ENCODE measurements at regions not wholly inside any gene's neighbourhood (a gene's known extent, or its start where the extent isn't known, plus 50 kb on each side); places are given as distances from the start of the nearest gene placed in this dataset.
"Not testable (repeated sequence)": the region's sequence is repeated elsewhere in the genome, so short reads cannot be mapped to it uniquely, and the experiment has no call there.

DNA sequence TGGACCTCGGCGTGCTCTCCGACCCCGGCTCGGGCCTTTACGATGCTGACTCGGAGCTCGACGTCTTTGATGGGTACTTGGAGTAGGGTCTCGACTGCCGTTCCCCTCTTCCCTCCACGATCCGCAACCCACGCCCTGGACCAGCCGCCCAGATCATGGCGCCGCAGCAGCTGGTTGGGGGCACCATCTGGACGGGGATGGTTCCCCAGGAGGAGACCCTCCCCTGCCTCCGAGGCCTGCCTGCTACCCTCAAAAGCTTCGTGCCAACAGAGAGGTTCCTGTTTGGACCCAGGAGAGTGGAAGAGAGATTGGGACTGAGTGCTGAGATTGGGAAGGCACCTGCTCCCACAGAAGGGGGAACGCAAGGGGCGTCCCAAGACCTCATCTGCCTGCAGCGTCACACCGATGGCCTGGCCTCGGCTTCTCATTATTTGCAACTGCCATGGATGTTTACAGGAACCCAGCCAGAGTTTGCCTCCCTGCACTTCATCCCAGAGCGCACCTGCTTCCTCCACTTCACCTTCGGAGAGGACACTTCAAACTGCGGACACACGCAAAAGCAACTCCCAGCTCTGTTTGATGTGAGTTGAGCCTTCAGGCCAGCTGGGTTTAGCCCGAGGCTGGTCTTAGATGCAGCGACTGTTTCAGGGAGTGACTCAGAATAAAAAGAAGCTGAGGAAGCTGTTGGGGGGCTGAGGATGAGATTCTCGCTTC lies 58.9 kb downstream of the GOLGA6L7 start:
- POLR2A ChIA-PET; H3K4me3 ChIP-seq (ENCODE audit: control insufficient read depth in 1 of 2, extremely low read depth in 1 of 2, low read length in 1 of 2); CTCF ChIA-PET; H3K9me3 Mint-ChIP-seq; H3K9me3 ChIP-seq; H3K36me3 Mint-ChIP-seq; H3K4me1 ChIP-seq (ENCODE audit: control insufficient read depth in 1 of 2, extremely low read depth in 1 of 2, insufficient read depth in 2 of 2, low read length in 2 of 2); H3K27ac Mint-ChIP-seq; H3K27ac ChIP-seq (ENCODE audit: low read length); H3K4me1 Mint-ChIP-seq; H3K36me3 ChIP-seq (ENCODE audit: control insufficient read depth in 2 of 2, extremely low read depth in 1 of 2, insufficient read depth in 1 of 2, low read length in 1 of 2): not testable (repeated sequence)
- 56% methylated on average over 9 of the region's 32 CpGs for WGBS (ENCODE audit: insufficient coverage)
- DNase-seq (peak in 19 of 35 experiments; percentile 1 to 53 (median 21)), ATAC-seq (replicated peaks in 1 of 4) (peak in 3 of 4 experiments; percentile 66 to 87 (median 74))
- Mint-ChIP-seq H3K4me3 (peak overlapping the region; percentile 57 to 74 (median 71)), H3K27me3 (peaks cover 29 to 32% of the 10 kb centered on the region in 2 donors)
- peaks cover 0 to 11% of the 10 kb centered on the region in 2 experiments for H3K27me3 ChIP-seq (replicated peaks in 1 of 2; ENCODE audit: control insufficient read depth in 2 of 2, extremely low read depth in 1 of 2, insufficient read depth in 2 of 2, low read length in 1 of 2)

DNA sequence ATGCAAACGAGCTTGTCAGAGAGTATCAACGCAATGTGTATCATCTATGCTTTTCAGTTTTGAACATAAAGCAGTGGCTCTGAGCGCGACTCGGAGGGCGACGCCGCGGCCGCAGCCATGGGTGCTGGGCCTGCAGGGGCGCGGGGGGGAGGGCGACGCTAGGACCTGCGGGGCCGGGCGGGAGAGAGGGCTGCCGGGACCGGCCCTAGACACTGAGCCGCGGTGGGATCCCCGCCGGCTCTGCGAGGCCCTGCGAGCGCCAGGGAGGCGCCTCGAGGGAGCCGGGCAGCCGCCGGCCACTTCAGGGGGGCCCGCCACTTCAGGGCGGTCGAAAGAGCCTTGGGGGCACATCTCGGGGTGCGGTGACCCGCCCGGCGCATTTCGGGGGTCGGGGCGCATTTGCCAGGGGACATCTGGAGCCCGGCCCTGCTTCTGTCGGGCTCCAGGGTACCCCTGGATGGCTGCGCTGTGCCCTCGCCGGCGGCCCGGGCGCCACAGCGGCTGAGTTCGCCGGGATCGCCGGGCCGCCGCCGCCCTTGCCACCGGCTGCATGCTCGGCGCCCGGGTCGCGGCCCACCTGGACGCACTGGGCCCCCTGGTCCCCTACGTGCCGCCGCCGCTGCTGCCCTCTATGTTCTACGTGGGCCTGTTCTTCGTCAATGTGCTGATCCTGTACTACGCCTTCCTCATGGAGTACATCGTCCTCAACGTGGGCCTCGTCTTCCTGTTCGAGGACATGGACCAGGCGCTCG lies 59.6 kb downstream of the GOLGA6L7 start:
- DNase-seq; POLR2A ChIA-PET; H3K4me3 ChIP-seq (ENCODE audit: control insufficient read depth in 1 of 2, extremely low read depth in 1 of 2, low read length in 1 of 2); H3K9me3 Mint-ChIP-seq; CTCF ChIA-PET; H3K27ac ChIP-seq (ENCODE audit: low read length); H3K9me3 ChIP-seq; H3K4me1 Mint-ChIP-seq; H3K4me1 ChIP-seq (ENCODE audit: control insufficient read depth in 1 of 2, extremely low read depth in 1 of 2, insufficient read depth in 2 of 2, low read length in 2 of 2); H3K36me3 Mint-ChIP-seq; H3K36me3 ChIP-seq (ENCODE audit: control insufficient read depth in 2 of 2, extremely low read depth in 1 of 2, insufficient read depth in 1 of 2, low read length in 1 of 2); H3K27me3 ChIP-seq (replicated peaks in 1 of 2; ENCODE audit: control insufficient read depth in 2 of 2, extremely low read depth in 1 of 2, insufficient read depth in 2 of 2, low read length in 1 of 2); H3K27ac Mint-ChIP-seq: not testable (repeated sequence)
- peak; percentile 48 to 61 (median 56) for ATAC-seq (replicated peaks in 1 of 4)
- 23% methylated on average over 28 of the region's 78 CpGs for whole genome bisulfite sequencing (ENCODE audit: insufficient coverage)
- Mint-ChIP-seq H3K27me3 (peaks cover 29 to 32% of the 10 kb centered on the region in 2 donors), H3K4me3 (peak overlapping the region; percentile 50 to 74 (median 57))

- H3K27ac Mint-ChIP-seq; ATAC-seq (replicated peaks in 1 of 4); H3K4me1 ChIP-seq (ENCODE audit: control insufficient read depth in 1 of 2, extremely low read depth in 1 of 2, insufficient read depth in 2 of 2, low read length in 2 of 2); POLR2A ChIA-PET; H3K9me3 ChIP-seq; H3K27ac ChIP-seq (ENCODE audit: low read length); H3K36me3 ChIP-seq (ENCODE audit: control insufficient read depth in 2 of 2, extremely low read depth in 1 of 2, insufficient read depth in 1 of 2, low read length in 1 of 2); H3K4me1 Mint-ChIP-seq; H3K36me3 Mint-ChIP-seq; DNase-seq; H3K27me3 ChIP-seq (replicated peaks in 1 of 2; ENCODE audit: control insufficient read depth in 2 of 2, extremely low read depth in 1 of 2, insufficient read depth in 2 of 2, low read length in 1 of 2); CTCF ChIA-PET; H3K9me3 Mint-ChIP-seq; H3K4me3 ChIP-seq (ENCODE audit: control insufficient read depth in 1 of 2, extremely low read depth in 1 of 2, low read length in 1 of 2): not testable (repeated sequence)
- Mint-ChIP-seq H3K27me3 (peaks cover 29 to 32% of the 10 kb centered on the region in 2 donors), H3K4me3 (peak overlapping the region; percentile 28 to 56 (median 50))
- WGBS (ENCODE audit: insufficient coverage): no CpG with 5 or more reads among the region's 1 CpG
Measured at GRCh38 chr15:28788176-28788575, 60.3 kb downstream of the GOLGA6L7 start.

DNA sequence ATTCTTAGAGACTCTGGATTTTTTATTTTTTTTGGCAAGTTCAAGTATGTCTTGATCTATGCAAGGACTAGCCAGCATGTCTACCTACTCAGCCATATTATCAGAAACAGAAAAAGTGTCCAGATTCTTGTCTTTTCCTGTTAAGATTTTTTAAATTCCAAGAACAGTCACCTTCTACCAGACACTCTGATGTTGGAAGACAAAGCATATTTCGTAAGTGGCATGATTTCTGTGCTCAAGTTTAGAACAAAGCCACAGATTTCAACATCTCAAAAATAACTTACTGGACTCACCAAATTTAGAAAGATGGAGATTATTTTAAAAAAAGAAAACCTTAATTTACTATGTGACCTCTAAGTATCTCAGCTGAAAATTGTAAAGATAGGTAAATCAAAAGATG lies 61.9 kb downstream of the GOLGA6L7 start:
- ATAC-seq (replicated peaks in 1 of 4) (no peak), DNase-seq (no peak)
- Histone ChIP-seq H3K27me3 (replicated peaks in 1 of 2; ENCODE audit: control insufficient read depth in 2 of 2, extremely low read depth in 1 of 2, insufficient read depth in 2 of 2, low read length in 1 of 2) (peaks cover 0 to 8% of the 10 kb centered on the region in 2 experiments), H3K4me1 (ENCODE audit: control insufficient read depth in 1 of 2, extremely low read depth in 1 of 2, insufficient read depth in 2 of 2, low read length in 2 of 2) (no peaks in the 10 kb centered on the region), H3K27ac (ENCODE audit: low read length) (no peak overlapping the region), H3K36me3 (ENCODE audit: control insufficient read depth in 2 of 2, extremely low read depth in 1 of 2, insufficient read depth in 1 of 2, low read length in 1 of 2) (no peaks in the 10 kb centered on the region), H3K4me3 (ENCODE audit: control insufficient read depth in 1 of 2, extremely low read depth in 1 of 2, low read length in 1 of 2) (no peak overlapping the region), H3K9me3 (no peaks in the 10 kb centered on the region)
- no CpG with 5 or more reads among the region's 1 CpG for WGBS (ENCODE audit: insufficient coverage)
- H3K36me3 Mint-ChIP-seq: no peaks in the 10 kb centered on the region
- H3K4me3 Mint-ChIP-seq: no peak overlapping the region
- H3K27ac Mint-ChIP-seq: no peak overlapping the region
- no peaks in the 10 kb centered on the region for H3K9me3 Mint-ChIP-seq
- CTCF ChIA-PET: no interaction called here
- POLR2A ChIA-PET: no interaction called here
- peaks cover 20 to 24% of the 10 kb centered on the region in 2 donors for H3K27me3 Mint-ChIP-seq
- H3K4me1 Mint-ChIP-seq: peaks cover 4 to 10% (median 7%) of the 10 kb centered on the region in 3 donors

- H3K27ac ChIP-seq (ENCODE audit: low read length); H3K4me3 Mint-ChIP-seq: not testable (repeated sequence)
Measured at GRCh38 chr15:28784347-28785163, 63.9 kb downstream of the GOLGA6L7 start.

DNA sequence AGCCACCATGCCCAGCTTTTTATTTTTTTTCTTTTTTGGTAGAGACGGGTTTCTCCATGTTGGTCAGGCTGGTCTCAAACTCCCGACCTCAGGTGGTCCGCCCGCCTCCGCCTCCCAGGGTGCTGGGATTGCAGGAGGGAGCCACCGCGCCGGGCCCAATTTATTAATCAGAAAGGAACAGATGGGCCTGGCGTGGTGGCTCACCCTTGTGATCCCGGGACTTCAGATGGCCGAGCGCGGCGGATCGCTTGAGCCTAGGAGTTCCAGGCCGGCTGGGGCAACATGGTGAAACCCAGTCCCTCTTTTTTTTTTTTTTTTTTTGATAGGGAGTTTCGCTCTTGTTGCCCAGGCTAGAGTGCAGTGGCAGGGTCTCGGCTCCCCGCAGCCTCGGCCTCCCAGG lies 64.6 kb downstream of the GOLGA6L7 start:
- POLR2A ChIA-PET: no interaction called here

More at GRCh38 chr15:28784347-28785163, 63.9 kb downstream of the GOLGA6L7 start:
- H3K4me3 ChIP-seq (ENCODE audit: control insufficient read depth in 1 of 2, extremely low read depth in 1 of 2, low read length in 1 of 2); H3K27ac Mint-ChIP-seq; H3K27me3 ChIP-seq (replicated peaks in 1 of 2; ENCODE audit: control insufficient read depth in 2 of 2, extremely low read depth in 1 of 2, insufficient read depth in 2 of 2, low read length in 1 of 2); H3K9me3 Mint-ChIP-seq; H3K4me1 ChIP-seq (ENCODE audit: control insufficient read depth in 1 of 2, extremely low read depth in 1 of 2, insufficient read depth in 2 of 2, low read length in 2 of 2); H3K4me1 Mint-ChIP-seq; H3K36me3 ChIP-seq (ENCODE audit: control insufficient read depth in 2 of 2, extremely low read depth in 1 of 2, insufficient read depth in 1 of 2, low read length in 1 of 2); ATAC-seq (replicated peaks in 1 of 4); H3K9me3 ChIP-seq; H3K36me3 Mint-ChIP-seq; DNase-seq; CTCF ChIA-PET; POLR2A ChIA-PET: not testable (repeated sequence)
- 92% methylated on average over 15 of the region's 39 CpGs for WGBS (ENCODE audit: insufficient coverage)
- peaks cover 16 to 21% of the 10 kb centered on the region in 2 donors for H3K27me3 Mint-ChIP-seq

More for the DNA sequence above, 64.6 kb downstream of the GOLGA6L7 start:
- H3K27ac Mint-ChIP-seq: no peak overlapping the region
- no peak overlapping the region for H3K4me3 ChIP-seq (ENCODE audit: control insufficient read depth in 1 of 2, extremely low read depth in 1 of 2, low read length in 1 of 2)
- H3K4me1 Mint-ChIP-seq: peaks cover 0 to 4% (median 2%) of the 10 kb centered on the region in 3 donors
- WGBS (ENCODE audit: insufficient coverage): 96% methylated on average over 8 of the region's 20 CpGs
- no peaks in the 10 kb centered on the region for H3K4me1 ChIP-seq (ENCODE audit: control insufficient read depth in 1 of 2, extremely low read depth in 1 of 2, insufficient read depth in 2 of 2, low read length in 2 of 2)
- peaks cover 16 to 18% of the 10 kb centered on the region in 2 donors for H3K27me3 Mint-ChIP-seq
- no peaks in the 10 kb centered on the region for H3K36me3 Mint-ChIP-seq
- H3K4me3 Mint-ChIP-seq: no peak overlapping the region
- H3K9me3 ChIP-seq: no peaks in the 10 kb centered on the region
- ATAC-seq (replicated peaks in 1 of 4) (no peak), DNase-seq (no peak)
- H3K27ac ChIP-seq (ENCODE audit: low read length): no peak overlapping the region
- H3K36me3 ChIP-seq (ENCODE audit: control insufficient read depth in 2 of 2, extremely low read depth in 1 of 2, insufficient read depth in 1 of 2, low read length in 1 of 2): no peaks in the 10 kb centered on the region
- H3K27me3 ChIP-seq (replicated peaks in 1 of 2; ENCODE audit: control insufficient read depth in 2 of 2, extremely low read depth in 1 of 2, insufficient read depth in 2 of 2, low read length in 1 of 2): no peaks in the 10 kb centered on the region
- H3K9me3 Mint-ChIP-seq: no peaks in the 10 kb centered on the region
- CTCF ChIA-PET: no interaction called here

Data from T-cell (primary cell).